ENCODE measurements at regions not wholly inside any gene's neighbourhood (a gene's known extent, or its start where the extent isn't known, plus 50 kb on each side); places are given as distances from the start of the nearest gene placed in this dataset.

GRCh38 chr3:13205567-13206143, 132.4 kb upstream of the IQSEC1 start:
- DNase-seq, result no peak
- TF ChIP-seq CTCF (IDR thresholded peaks at IDR 0.05) (no peak), EP300 (IDR thresholded peaks at IDR 0.05) (no peak), POLR2A (IDR thresholded peaks at IDR 0.05) (no peak), POLR2AphosphoS5 (IDR thresholded peaks at IDR 0.05) (no peak)
- Histone ChIP-seq H3K9me3 (no peaks in the 10 kb centered on the region), H3K4me1 (peaks cover 0 to 6% (median 3%) of the 10 kb centered on the region in 4 donors), H3K36me3 (no peaks in the 10 kb centered on the region), H3K27ac (no peak overlapping the region), H3K27me3 (peaks cover 0 to 91% (median 17%) of the 10 kb centered on the region in 3 donors), H3K4me3 (no peak overlapping the region)
- WGBS, 5 donors, result 75 to 92% (median 92%) methylated on average over 3 of the region's 3 CpGs
- intact Hi-C loops (cut with DNase I; ENCODE audit: low total_unique reads), result no loop called here

- 15 to 26% (median 15%) methylated on average over 6 to 34 of the region's 34 CpGs for WGBS, 5 donors
Measured at GRCh38 chr3:13204177-13204581, 130.9 kb upstream of the IQSEC1 start.

GRCh38 chr3:13203398-13204176, 130.4 kb upstream of the IQSEC1 start:
- intact Hi-C loops (cut with DNase I; ENCODE audit: low total_unique reads), result no loop called here
- Histone ChIP-seq H3K27me3 (peaks cover 0 to 89% (median 17%) of the 10 kb centered on the region in 3 donors), H3K36me3 (no peaks in the 10 kb centered on the region), H3K4me1 (peaks cover 0 to 6% (median 3%) of the 10 kb centered on the region in 4 donors), H3K27ac (no peak overlapping the region), H3K4me3 (no peak overlapping the region), H3K9me3 (no peaks in the 10 kb centered on the region)
- TF ChIP-seq POLR2A (IDR thresholded peaks at IDR 0.05), result no peak
- no peak for TF ChIP-seq CTCF (IDR thresholded peaks at IDR 0.05)
- TF ChIP-seq EP300 (IDR thresholded peaks at IDR 0.05), result no peak
- no peak for TF ChIP-seq POLR2AphosphoS5 (IDR thresholded peaks at IDR 0.05)
- 64 to 81% (median 66%) methylated on average over 8 to 22 of the region's 22 CpGs for WGBS, 5 donors
- DNase-seq, result no peak

More at GRCh38 chr3:13204177-13204581, 130.9 kb upstream of the IQSEC1 start:
- Histone ChIP-seq H3K36me3 (no peaks in the 10 kb centered on the region), H3K27ac (no peak overlapping the region), H3K27me3 (peaks cover 0 to 89% (median 17%) of the 10 kb centered on the region in 3 donors), H3K4me3 (no peak overlapping the region), H3K9me3 (no peaks in the 10 kb centered on the region), H3K4me1 (peaks cover 0 to 6% (median 3%) of the 10 kb centered on the region in 4 donors)
- no peak for DNase-seq
- no peak for TF ChIP-seq EP300 (IDR thresholded peaks at IDR 0.05)
- no peak for TF ChIP-seq POLR2AphosphoS5 (IDR thresholded peaks at IDR 0.05)
- no peak for TF ChIP-seq CTCF (IDR thresholded peaks at IDR 0.05)
- TF ChIP-seq POLR2A (IDR thresholded peaks at IDR 0.05), result no peak
- intact Hi-C loops (cut with DNase I; ENCODE audit: low total_unique reads), result no loop called here

GRCh38 chr3:13202744-13203397, 129.6 kb upstream of the IQSEC1 start:
- no peak overlapping the region for H3K4me3 ChIP-seq
- no peak overlapping the region for H3K27ac ChIP-seq
- 80 to 90% (median 82%) methylated on average over 16 of the region's 16 CpGs for WGBS, 5 donors
- no peaks in the 10 kb centered on the region for H3K9me3 ChIP-seq
- H3K4me1 ChIP-seq, result peaks cover 0 to 6% (median 3%) of the 10 kb centered on the region in 4 donors
- TF ChIP-seq POLR2A (IDR thresholded peaks at IDR 0.05), result no peak
- TF ChIP-seq EP300 (IDR thresholded peaks at IDR 0.05), result no peak
- TF ChIP-seq POLR2AphosphoS5 (IDR thresholded peaks at IDR 0.05), result no peak
- TF ChIP-seq CTCF (IDR thresholded peaks at IDR 0.05), result no peak
- no peaks in the 10 kb centered on the region for H3K36me3 ChIP-seq
- intact Hi-C loops (cut with DNase I; ENCODE audit: low total_unique reads), result no loop called here
- H3K27me3 ChIP-seq, result peaks cover 0 to 88% (median 17%) of the 10 kb centered on the region in 3 donors
- no peak for DNase-seq

All from stomach (tissue), 8 donors.